ENCODE measurements at regions not wholly inside any gene's neighbourhood (a gene's known extent, or its start where the extent isn't known, plus 50 kb on each side); places are given as distances from the start of the nearest gene placed in this dataset.

GRCh38 chr9:651371-651770, 190.1 kb upstream of the DMRT1 start:
- no peak for TF ChIP-seq ZFX (IDR thresholded peaks at IDR 0.05; ENCODE audit: borderline replicate concordance)
- TF ChIP-seq, protein P1, sequence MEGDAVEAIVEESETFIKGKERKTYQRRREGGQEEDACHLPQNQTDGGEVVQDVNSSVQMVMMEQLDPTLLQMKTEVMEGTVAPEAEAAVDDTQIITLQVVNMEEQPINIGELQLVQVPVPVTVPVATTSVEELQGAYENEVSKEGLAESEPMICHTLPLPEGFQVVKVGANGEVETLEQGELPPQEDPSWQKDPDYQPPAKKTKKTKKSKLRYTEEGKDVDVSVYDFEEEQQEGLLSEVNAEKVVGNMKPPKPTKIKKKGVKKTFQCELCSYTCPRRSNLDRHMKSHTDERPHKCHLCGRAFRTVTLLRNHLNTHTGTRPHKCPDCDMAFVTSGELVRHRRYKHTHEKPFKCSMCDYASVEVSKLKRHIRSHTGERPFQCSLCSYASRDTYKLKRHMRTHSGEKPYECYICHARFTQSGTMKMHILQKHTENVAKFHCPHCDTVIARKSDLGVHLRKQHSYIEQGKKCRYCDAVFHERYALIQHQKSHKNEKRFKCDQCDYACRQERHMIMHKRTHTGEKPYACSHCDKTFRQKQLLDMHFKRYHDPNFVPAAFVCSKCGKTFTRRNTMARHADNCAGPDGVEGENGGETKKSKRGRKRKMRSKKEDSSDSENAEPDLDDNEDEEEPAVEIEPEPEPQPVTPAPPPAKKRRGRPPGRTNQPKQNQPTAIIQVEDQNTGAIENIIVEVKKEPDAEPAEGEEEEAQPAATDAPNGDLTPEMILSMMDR (IDR thresholded peaks at IDR 0.05) = no peak

All from 22Rv1 (cell line).